ENCODE measurements at regions not wholly inside any gene's neighbourhood (a gene's known extent, or its start where the extent isn't known, plus 50 kb on each side); places are given as distances from the start of the nearest gene placed in this dataset.

- ChIA-PET CTCF (no interaction called here), POLR2A (no interaction called here)
- Histone ChIP-seq H2AFZ (ENCODE audit: low read depth, low read length) (no peak overlapping the region), H3K4me2 (ENCODE audit: insufficient read depth, low read length) (no peak overlapping the region), H3K4me3 (replicated peaks in 1 of 3; ENCODE audit: insufficient read depth in 1 of 3, low read depth in 1 of 3, low read length in 3 of 3) (no peak overlapping the region), H3K9me1 (replicated peaks; ENCODE audit: control insufficient read depth, extremely low read depth, insufficient read depth, low read length) (no peaks in the 10 kb centered on the region), H3K27ac (ENCODE audit: insufficient read depth, low read depth, low read length) (no peak overlapping the region), H3K9me3 (replicated peaks; ENCODE audit: control insufficient read depth, insufficient read depth, low read length) (peaks cover 3% of the 10 kb centered on the region), H3K4me1 (ENCODE audit: control insufficient read depth, extremely low read depth, insufficient read depth, low read length) (no peaks in the 10 kb centered on the region), H3K27me3 (ENCODE audit: control insufficient read depth in 2 of 2, insufficient read depth in 2 of 2, low read length in 2 of 2) (no peaks in the 10 kb centered on the region), H3K9ac (replicated peaks; ENCODE audit: extremely low read depth, insufficient read depth, low read length) (no peak overlapping the region), H3K36me3 (ENCODE audit: control insufficient read depth in 2 of 2, extremely low read depth in 1 of 2, insufficient read depth in 2 of 2, low read length in 2 of 2) (no peaks in the 10 kb centered on the region), H4K20me1 (replicated peaks; ENCODE audit: control insufficient read depth, extremely low read depth, insufficient read depth, low read length) (no peaks in the 10 kb centered on the region), H3K79me2 (ENCODE audit: control insufficient read depth, insufficient read depth, low read length) (no peaks in the 10 kb centered on the region)
- dilution Hi-C loops (cut with MboI; ENCODE audit: extremely low pct_ligation_motif_present, low sequenced_read_pairs): no loop called here
- BruUV-seq (replicated peaks): no TSS peak
- no peak for FAIRE-seq
- TF ChIP-seq JUN (IDR thresholded peaks at IDR 0.05; ENCODE audit: borderline replicate concordance, insufficient read depth, insufficient read length, low read depth): no peak
- TF ChIP-seq EZH2 (IDR thresholded peaks at IDR 0.05; ENCODE audit: borderline replicate concordance, low read depth, low read length, severe bottlenecking): no peak
- no peak for TF ChIP-seq CTCF (IDR thresholded peaks at IDR 0.05; ENCODE audit: extremely low read depth in 1 of 2, insufficient read depth in 1 of 2, low read depth in 1 of 2, low read length in 2 of 2)
- TF ChIP-seq MYC (IDR thresholded peaks at IDR 0.05; ENCODE audit: low read depth, low read length): no peak
- no peak for TF ChIP-seq FOS (IDR thresholded peaks at IDR 0.05; ENCODE audit: borderline replicate concordance, insufficient read depth, low read length)
- DNase-seq (ENCODE audit: low read depth, low spot score): no peak
- intact Hi-C loops (cut with micrococcal nuclease): no loop called here
Observed at GRCh38 chr4:59057804-59058203, 1947.6 kb upstream of the IGFBP7 start.

GRCh38 chr4:59058543-59058942, 1948.4 kb upstream of the IGFBP7 start:
- Histone ChIP-seq H3K9me3 (replicated peaks; ENCODE audit: control insufficient read depth, insufficient read depth, low read length) (no peaks in the 10 kb centered on the region), H3K4me3 (replicated peaks in 1 of 3; ENCODE audit: insufficient read depth in 1 of 3, low read depth in 1 of 3, low read length in 3 of 3) (no peak overlapping the region), H3K4me1 (ENCODE audit: control insufficient read depth, extremely low read depth, insufficient read depth, low read length) (no peaks in the 10 kb centered on the region), H2AFZ (ENCODE audit: low read depth, low read length) (no peak overlapping the region), H3K36me3 (ENCODE audit: control insufficient read depth in 2 of 2, extremely low read depth in 1 of 2, insufficient read depth in 2 of 2, low read length in 2 of 2) (no peaks in the 10 kb centered on the region), H3K9ac (replicated peaks; ENCODE audit: extremely low read depth, insufficient read depth, low read length) (no peak overlapping the region), H3K79me2 (ENCODE audit: control insufficient read depth, insufficient read depth, low read length) (no peaks in the 10 kb centered on the region), H3K27me3 (ENCODE audit: control insufficient read depth in 2 of 2, insufficient read depth in 2 of 2, low read length in 2 of 2) (no peaks in the 10 kb centered on the region), H4K20me1 (replicated peaks; ENCODE audit: control insufficient read depth, extremely low read depth, insufficient read depth, low read length) (no peaks in the 10 kb centered on the region), H3K9me1 (replicated peaks; ENCODE audit: control insufficient read depth, extremely low read depth, insufficient read depth, low read length) (no peaks in the 10 kb centered on the region), H3K27ac (ENCODE audit: insufficient read depth, low read depth, low read length) (no peak overlapping the region), H3K4me2 (ENCODE audit: insufficient read depth, low read length) (no peak overlapping the region)
- intact Hi-C loops (cut with micrococcal nuclease) (no loop called here), dilution Hi-C loops (cut with MboI; ENCODE audit: extremely low pct_ligation_motif_present, low sequenced_read_pairs) (no loop called here)
- no TSS peak for BruUV-seq (replicated peaks)
- FAIRE-seq (no peak), DNase-seq (ENCODE audit: low read depth, low spot score) (no peak)
- TF ChIP-seq FOS (IDR thresholded peaks at IDR 0.05; ENCODE audit: borderline replicate concordance, insufficient read depth, low read length) (no peak), EZH2 (IDR thresholded peaks at IDR 0.05; ENCODE audit: borderline replicate concordance, low read depth, low read length, severe bottlenecking) (no peak), MAX (IDR thresholded peaks at IDR 0.05; ENCODE audit: insufficient read depth, insufficient read length) (no peak), POLR2A (IDR thresholded peaks at IDR 0.05; ENCODE audit: low read depth, low read length) (no peak), JUN (IDR thresholded peaks at IDR 0.05; ENCODE audit: borderline replicate concordance, insufficient read depth, insufficient read length, low read depth) (no peak), POLR2AphosphoS5 (IDR thresholded peaks at IDR 0.05; ENCODE audit: insufficient read depth, low read depth, low read length) (no peak), CTCF (IDR thresholded peaks at IDR 0.05; ENCODE audit: extremely low read depth in 1 of 2, insufficient read depth in 1 of 2, low read depth in 1 of 2, low read length in 2 of 2) (no peak), MYC (IDR thresholded peaks at IDR 0.05; ENCODE audit: low read depth, low read length) (no peak), GATA2 (IDR thresholded peaks at IDR 0.05; ENCODE audit: insufficient read depth, insufficient read length, low read depth, low read length) (no peak)
- CTCF ChIA-PET: no interaction called here
- POLR2A ChIA-PET: no interaction called here
